IgD-negative memory B cell (primary cell): ENCODE measurements at regions not wholly inside any gene's neighbourhood (a gene's known extent, or its start where the extent isn't known, plus 50 kb on each side); places are given as distances from the start of the nearest gene placed in this dataset.
A peak's percentile ranks its signal among the peaks of the same experiment; 100 is the strongest.

Source experiments
- H3K27ac Mint-ChIP-seq, 3 donors: one replicate each; pipeline ENCODE4 v1.8.0; 2020 to 2022; ENCODE audit warnings: mild to moderate bottlenecking in 3 of 3, mixed read lengths in 3 of 3, moderate library complexity in 1 of 3
- H3K27me3 Mint-ChIP-seq: one replicate; pipeline ENCODE4 v1.8.0; 2021; ENCODE audit warnings: mixed read lengths
- H3K36me3 Mint-ChIP-seq: one replicate; pipeline ENCODE4 v1.8.0; 2020; ENCODE audit warnings: mild to moderate bottlenecking, mixed read lengths
- H3K4me1 Mint-ChIP-seq, 3 donors: one replicate each; pipeline ENCODE4 v1.8.0; 2020 to 2022; ENCODE audit warnings: mixed read lengths in 3 of 3, mild to moderate bottlenecking in 1 of 3
- H3K4me3 Mint-ChIP-seq, 4 donors: one replicate each; pipeline ENCODE4 v1.8.0; 2020 to 2022; ENCODE audit warnings: mild to moderate bottlenecking in 4 of 4, mixed read lengths in 4 of 4, moderate library complexity in 3 of 4
- H3K9me3 Mint-ChIP-seq, 3 donors: one replicate each; pipeline ENCODE4 v1.8.0; 2020 to 2021; ENCODE audit warnings: mixed read lengths in 3 of 3, mild to moderate bottlenecking in 1 of 3

DNA sequence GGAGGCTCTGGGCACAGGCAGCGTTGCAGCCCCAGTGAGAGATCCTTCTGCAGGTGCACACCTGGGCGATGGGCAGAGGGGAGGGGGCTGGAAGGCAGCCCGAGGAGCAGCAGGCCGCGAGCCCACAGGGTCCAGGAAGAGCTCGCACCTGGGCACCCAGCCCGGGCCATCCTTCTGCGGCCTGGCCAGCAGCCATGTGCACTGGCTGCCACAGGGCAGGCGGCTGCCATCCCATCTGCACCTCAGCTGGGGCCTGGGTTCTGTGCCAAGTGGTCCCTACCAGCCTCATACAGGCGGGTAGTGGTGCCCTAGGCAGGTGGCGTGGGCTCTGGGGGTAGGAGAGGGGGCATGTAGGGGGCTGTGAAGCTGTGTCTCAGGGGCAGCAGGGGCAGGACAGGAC, 197.2 kb downstream of the RBFOX3 start:
- no peak overlapping the region for H3K4me3 Mint-ChIP-seq
- H3K9me3 Mint-ChIP-seq = no peaks in the 10 kb centered on the region
- peaks cover 0 to 1% (median 0%) of the 10 kb centered on the region in 3 donors for H3K4me1 Mint-ChIP-seq
- no peaks in the 10 kb centered on the region for H3K36me3 Mint-ChIP-seq
- H3K27me3 Mint-ChIP-seq = peaks cover 9% of the 10 kb centered on the region
- H3K27ac Mint-ChIP-seq = no peak overlapping the region

GRCh38 chr17:79412886-79413390, 197.9 kb downstream of the RBFOX3 start:
- Mint-ChIP-seq H3K4me1 (peaks cover 0 to 1% (median 0%) of the 10 kb centered on the region in 3 donors), H3K27ac (no peak overlapping the region), H3K36me3 (no peaks in the 10 kb centered on the region), H3K4me3 (no peak overlapping the region), H3K27me3 (peaks cover 9% of the 10 kb centered on the region), H3K9me3 (no peaks in the 10 kb centered on the region)

GRCh38 chr17:79412110-79412509, 198.7 kb downstream of the RBFOX3 start:
- Mint-ChIP-seq H3K9me3 (no peaks in the 10 kb centered on the region), H3K36me3 (no peaks in the 10 kb centered on the region), H3K4me3 (no peak overlapping the region), H3K4me1 (peaks cover 0 to 1% (median 0%) of the 10 kb centered on the region in 3 donors), H3K27ac (no peak overlapping the region), H3K27me3 (peaks cover 15% of the 10 kb centered on the region)

- no peak overlapping the region for H3K27ac Mint-ChIP-seq
- no peak overlapping the region for H3K4me3 Mint-ChIP-seq
- no peaks in the 10 kb centered on the region for H3K9me3 Mint-ChIP-seq
- H3K36me3 Mint-ChIP-seq = no peaks in the 10 kb centered on the region
- H3K27me3 Mint-ChIP-seq = peaks cover 22% of the 10 kb centered on the region
- H3K4me1 Mint-ChIP-seq = peaks cover 0 to 1% (median 0%) of the 10 kb centered on the region in 3 donors
Observed at GRCh38 chr17:79411419-79411818, 199.4 kb downstream of the RBFOX3 start.

- Mint-ChIP-seq H3K4me3 (no peak overlapping the region), H3K36me3 (no peaks in the 10 kb centered on the region), H3K27ac (no peak overlapping the region), H3K4me1 (peaks cover 0 to 1% (median 0%) of the 10 kb centered on the region in 3 donors), H3K9me3 (peaks cover 0 to 3% (median 0%) of the 10 kb centered on the region in 3 donors), H3K27me3 (peaks cover 28% of the 10 kb centered on the region)
Observed at GRCh38 chr17:79410681-79411080, 200.2 kb downstream of the RBFOX3 start.

- Mint-ChIP-seq H3K9me3 (peaks cover 0 to 3% (median 0%) of the 10 kb centered on the region in 3 donors), H3K4me3 (no peak overlapping the region), H3K27me3 (peaks cover 33% of the 10 kb centered on the region), H3K4me1 (no peaks in the 10 kb centered on the region), H3K27ac (no peak overlapping the region), H3K36me3 (no peaks in the 10 kb centered on the region)
Observed at GRCh38 chr17:79408251-79408650, 202.6 kb downstream of the RBFOX3 start.

GRCh38 chr17:79407385-79407784, 203.5 kb downstream of the RBFOX3 start:
- Mint-ChIP-seq H3K27ac (no peak overlapping the region), H3K4me3 (no peak overlapping the region), H3K36me3 (no peaks in the 10 kb centered on the region), H3K4me1 (no peaks in the 10 kb centered on the region), H3K9me3 (peaks cover 0 to 3% (median 0%) of the 10 kb centered on the region in 3 donors), H3K27me3 (peaks cover 33% of the 10 kb centered on the region)

GRCh38 chr17:79406316-79406715, 204.5 kb downstream of the RBFOX3 start:
- peaks cover 0 to 2% (median 0%) of the 10 kb centered on the region in 3 donors for H3K4me1 Mint-ChIP-seq
- H3K27me3 Mint-ChIP-seq = peaks cover 36% of the 10 kb centered on the region
- H3K36me3 Mint-ChIP-seq = no peaks in the 10 kb centered on the region
- no peak overlapping the region for H3K27ac Mint-ChIP-seq
- peaks cover 0 to 3% (median 0%) of the 10 kb centered on the region in 3 donors for H3K9me3 Mint-ChIP-seq
- no peak overlapping the region for H3K4me3 Mint-ChIP-seq

GRCh38 chr17:79405823-79406222, 205.0 kb downstream of the RBFOX3 start:
- H3K4me3 Mint-ChIP-seq = no peak overlapping the region
- peaks cover 0 to 7% (median 2%) of the 10 kb centered on the region in 3 donors for H3K4me1 Mint-ChIP-seq
- peaks cover 0 to 3% (median 0%) of the 10 kb centered on the region in 3 donors for H3K9me3 Mint-ChIP-seq
- no peak overlapping the region for H3K27ac Mint-ChIP-seq
- H3K27me3 Mint-ChIP-seq = peaks cover 40% of the 10 kb centered on the region
- H3K36me3 Mint-ChIP-seq = no peaks in the 10 kb centered on the region

DNA sequence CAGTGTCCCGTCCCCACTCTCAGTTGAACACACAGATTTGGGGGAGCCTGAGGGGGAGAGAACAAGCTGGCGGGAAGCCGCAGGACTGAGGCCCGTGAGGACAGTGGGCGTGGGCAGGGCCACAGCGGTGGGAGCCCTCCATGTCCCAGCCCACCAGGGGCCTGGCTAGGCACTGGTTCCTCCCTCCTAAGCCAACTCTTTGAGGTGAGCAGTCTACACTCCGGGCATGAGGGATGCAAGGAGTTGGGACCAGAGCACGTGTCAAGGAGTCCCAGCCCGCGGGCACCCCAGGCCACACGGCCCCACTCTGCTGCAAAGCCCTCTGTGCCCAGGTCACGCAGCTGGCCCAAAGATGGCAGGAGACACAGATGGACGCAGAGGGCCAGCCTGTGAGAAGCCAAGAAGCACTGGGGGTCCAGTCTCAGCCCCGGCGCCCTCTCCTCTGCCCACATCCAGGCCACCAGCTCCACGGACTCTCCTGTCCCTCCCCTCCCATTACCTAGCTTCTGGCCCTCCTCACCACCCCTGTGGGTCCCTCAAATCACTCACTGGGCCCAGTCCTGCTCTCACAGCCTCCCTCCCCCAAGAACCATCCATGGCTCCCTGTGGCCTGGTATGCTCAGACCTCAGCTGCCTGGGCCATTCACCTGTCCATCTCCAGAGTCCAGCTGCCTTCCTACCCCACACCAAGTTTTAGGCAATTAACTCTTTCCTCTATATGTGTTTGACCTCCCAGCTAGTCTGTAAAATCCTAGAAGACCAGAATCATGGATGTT, 206.5 kb downstream of the RBFOX3 start:
- Mint-ChIP-seq H3K4me1 (peaks cover 3 to 13% (median 5%) of the 10 kb centered on the region in 3 donors), H3K9me3 (peaks cover 0 to 3% (median 0%) of the 10 kb centered on the region in 3 donors), H3K36me3 (no peaks in the 10 kb centered on the region), H3K27ac (no peak overlapping the region), H3K4me3 (no peak overlapping the region), H3K27me3 (peaks cover 47% of the 10 kb centered on the region)

- Mint-ChIP-seq H3K27ac (no peak overlapping the region), H3K4me1 (peaks cover 3 to 13% (median 5%) of the 10 kb centered on the region in 3 donors), H3K36me3 (no peaks in the 10 kb centered on the region), H3K9me3 (peaks cover 0 to 9% (median 0%) of the 10 kb centered on the region in 3 donors), H3K27me3 (peaks cover 56% of the 10 kb centered on the region), H3K4me3 (no peak overlapping the region)
Observed at GRCh38 chr17:79401704-79402674, 208.9 kb downstream of the RBFOX3 start.

DNA sequence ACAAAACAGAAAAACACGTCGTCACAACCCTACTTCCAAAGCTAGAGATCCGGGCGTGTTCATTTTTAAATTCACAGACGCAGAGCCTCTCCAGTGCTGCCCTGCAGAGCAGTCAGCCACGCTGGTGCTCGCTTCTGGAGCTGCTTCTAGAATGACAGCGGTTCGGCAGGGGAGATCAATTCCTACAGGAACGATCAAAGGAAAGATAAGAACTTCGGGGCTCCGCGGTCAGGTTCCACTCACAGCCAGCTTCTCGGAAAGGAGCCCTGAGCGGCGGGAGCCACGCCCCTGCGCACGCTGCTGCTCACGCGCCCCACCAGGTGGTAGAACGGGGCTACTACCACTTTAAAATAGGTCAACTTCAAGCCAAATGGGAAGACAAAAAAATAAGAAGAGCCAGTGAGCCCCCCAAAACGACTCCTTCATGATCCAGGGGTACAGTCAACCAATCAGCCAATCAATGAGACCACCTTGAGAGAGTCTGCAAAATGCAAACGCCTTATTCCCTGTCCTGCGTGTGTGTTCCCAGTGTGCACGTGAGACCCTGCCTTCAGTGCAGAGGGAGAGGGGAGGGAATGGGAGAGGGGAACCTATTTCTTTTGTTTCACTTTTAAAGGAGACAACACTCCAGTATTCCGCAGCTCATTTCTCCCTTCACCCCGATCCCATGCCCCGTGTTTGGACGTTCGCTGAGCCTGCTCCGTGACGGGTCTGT, 209.7 kb downstream of the RBFOX3 start:
- Mint-ChIP-seq H3K36me3 (no peaks in the 10 kb centered on the region), H3K27me3 (peaks cover 48% of the 10 kb centered on the region), H3K4me1 (peaks cover 3 to 13% (median 5%) of the 10 kb centered on the region in 3 donors), H3K9me3 (peaks cover 0 to 9% (median 0%) of the 10 kb centered on the region in 3 donors), H3K27ac (peak overlapping the region in 1 of 3 donors; percentile 9), H3K4me3 (peak overlapping the region in 3 of 4 donors; percentile 60 to 85 (median 76))

GRCh38 chr17:79399610-79400144, 211.2 kb downstream of the RBFOX3 start:
- Mint-ChIP-seq H3K9me3 (peaks cover 0 to 6% (median 0%) of the 10 kb centered on the region in 3 donors), H3K27me3 (peaks cover 37% of the 10 kb centered on the region), H3K27ac (no peak overlapping the region), H3K36me3 (peaks cover under 1% of the 10 kb centered on the region), H3K4me1 (peaks cover 3 to 13% (median 5%) of the 10 kb centered on the region in 3 donors), H3K4me3 (no peak overlapping the region)

GRCh38 chr17:79398441-79398840, 212.4 kb downstream of the RBFOX3 start:
- H3K9me3 Mint-ChIP-seq = peaks cover 0 to 6% (median 0%) of the 10 kb centered on the region in 3 donors
- peaks cover 2% of the 10 kb centered on the region for H3K36me3 Mint-ChIP-seq
- H3K4me3 Mint-ChIP-seq = no peak overlapping the region
- H3K4me1 Mint-ChIP-seq = peaks cover 3 to 13% (median 5%) of the 10 kb centered on the region in 3 donors
- no peak overlapping the region for H3K27ac Mint-ChIP-seq
- peaks cover 40% of the 10 kb centered on the region for H3K27me3 Mint-ChIP-seq
